Hematopoietic multipotent progenitor cell treated with erythropoietin and hydrocortisone succinate and interleukin-3 and kit ligand, for 6 days (in vitro differentiated cells): ENCODE measurements at regions not wholly inside any gene's neighbourhood (a gene's known extent, or its start where the extent isn't known, plus 50 kb on each side); places are given as distances from the start of the nearest gene placed in this dataset.

Experiments
- DNase-seq: peaks from one replicate; pipeline ENCODE4 v3.0.0-alpha.2; 2015

DNA sequence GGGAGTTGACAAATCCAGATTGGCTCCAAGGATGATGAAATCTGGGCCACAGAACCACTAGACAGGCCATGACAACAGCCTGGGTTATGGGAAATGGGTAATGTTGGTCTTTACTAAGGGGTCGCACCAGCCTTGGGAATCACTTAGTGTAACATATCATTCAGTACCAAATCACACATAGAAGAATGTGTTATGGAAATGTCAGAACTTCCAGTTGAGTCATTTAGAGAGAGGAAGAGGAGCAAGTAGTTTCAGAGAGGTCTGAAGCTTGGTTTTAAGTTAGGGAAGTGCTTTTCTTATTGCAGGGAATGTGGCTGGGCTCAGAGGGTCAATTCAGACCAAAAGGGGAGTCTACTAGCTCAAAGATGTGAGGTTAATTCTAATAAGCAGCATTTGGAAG lies 241.6 kb upstream of the ZPLD1 start:
- DNase-seq = no peak

DNA sequence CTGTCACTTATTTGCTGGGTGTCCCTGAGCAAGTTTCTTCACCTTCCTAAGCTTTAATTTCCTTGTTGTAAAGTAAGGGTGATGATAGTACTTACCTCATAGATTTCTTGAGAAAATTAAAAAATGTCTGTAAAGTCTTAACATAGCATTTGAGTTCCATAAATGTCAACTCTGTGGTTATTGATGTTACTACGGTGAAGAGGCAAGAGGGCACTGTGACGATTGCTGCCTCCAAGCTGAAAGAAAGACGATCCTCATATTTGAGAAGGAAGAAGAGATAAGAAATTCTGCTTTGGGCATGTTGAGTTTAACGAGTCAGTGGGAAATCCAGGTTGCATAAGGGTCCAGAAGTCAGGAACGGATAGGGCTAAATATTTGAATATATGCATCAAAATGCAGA lies 240.8 kb upstream of the ZPLD1 start:
- no peak for DNase-seq

DNA sequence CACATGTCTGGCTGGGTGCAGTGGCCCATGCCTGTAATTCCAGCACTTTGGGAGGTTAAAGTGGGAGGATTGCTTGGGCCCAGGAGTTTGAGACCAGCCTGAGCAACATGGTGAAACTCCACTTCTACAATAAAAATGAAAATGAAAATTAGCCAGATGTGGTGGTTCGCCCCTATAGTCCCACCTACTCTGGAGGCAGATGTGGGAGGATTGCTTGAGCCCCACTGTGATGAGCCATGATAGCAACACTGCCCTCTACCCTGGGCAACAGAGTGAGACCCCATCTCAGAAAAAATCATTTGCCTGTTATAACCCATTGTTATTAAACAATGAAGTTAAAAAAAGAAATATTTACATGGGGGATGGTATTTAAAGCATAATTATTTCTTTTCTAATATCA lies 240.1 kb upstream of the ZPLD1 start:
- no peak for DNase-seq

DNA sequence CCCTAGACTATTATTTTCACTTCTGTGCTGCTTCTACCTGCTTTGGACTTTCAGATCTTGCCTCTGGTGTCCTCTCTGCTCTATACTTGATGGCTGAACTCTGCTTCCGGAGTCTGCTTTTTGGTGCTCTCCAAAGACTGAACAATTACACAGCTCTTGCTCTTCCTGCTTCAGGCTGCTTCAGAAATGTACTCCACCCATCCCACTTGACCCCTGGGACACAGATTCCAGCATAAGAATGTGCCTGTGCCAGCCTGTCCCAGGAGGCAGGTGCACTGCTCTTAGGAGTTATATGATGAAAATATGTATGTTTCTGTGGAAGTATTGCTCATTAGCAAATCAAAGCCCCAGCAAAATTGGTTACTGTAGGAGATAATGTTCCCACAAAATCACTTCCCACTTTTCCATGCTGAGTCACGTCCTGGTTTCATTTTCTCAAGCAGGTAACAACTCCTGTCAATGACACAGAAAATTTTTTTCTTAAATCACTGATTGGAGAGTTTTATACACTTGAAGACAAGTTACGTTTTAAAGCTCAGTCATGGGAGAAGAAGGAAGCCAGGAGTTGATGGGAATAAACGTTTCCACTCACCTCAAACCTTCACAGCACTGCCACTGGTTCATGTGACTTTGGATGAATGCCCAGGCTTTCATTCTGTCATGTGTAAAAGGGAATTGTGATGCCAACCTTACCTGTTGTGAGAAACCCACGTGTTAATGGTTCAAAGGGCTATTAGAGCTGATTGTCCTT lies 239.4 kb upstream of the ZPLD1 start:
- DNase-seq = no peak

DNA sequence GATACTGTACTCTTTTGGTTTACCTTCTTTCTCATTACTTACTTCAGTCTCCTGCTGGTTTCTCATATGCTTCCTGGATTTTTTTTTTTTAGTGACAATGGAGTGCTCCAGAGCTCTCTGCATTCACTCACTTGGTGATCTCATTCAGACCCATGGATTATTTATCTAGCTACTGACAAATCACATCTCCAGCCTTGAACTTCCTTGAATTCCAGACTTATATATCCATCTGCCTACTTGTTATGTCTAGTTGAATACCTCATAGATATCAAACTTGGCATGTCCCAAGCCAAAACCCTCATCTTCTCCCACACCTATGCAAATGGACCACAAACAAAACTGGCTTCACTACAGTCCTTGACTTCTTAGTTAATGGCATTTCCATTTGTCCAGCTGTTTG lies 234.7 kb upstream of the ZPLD1 start:
- DNase-seq = no peak

DNA sequence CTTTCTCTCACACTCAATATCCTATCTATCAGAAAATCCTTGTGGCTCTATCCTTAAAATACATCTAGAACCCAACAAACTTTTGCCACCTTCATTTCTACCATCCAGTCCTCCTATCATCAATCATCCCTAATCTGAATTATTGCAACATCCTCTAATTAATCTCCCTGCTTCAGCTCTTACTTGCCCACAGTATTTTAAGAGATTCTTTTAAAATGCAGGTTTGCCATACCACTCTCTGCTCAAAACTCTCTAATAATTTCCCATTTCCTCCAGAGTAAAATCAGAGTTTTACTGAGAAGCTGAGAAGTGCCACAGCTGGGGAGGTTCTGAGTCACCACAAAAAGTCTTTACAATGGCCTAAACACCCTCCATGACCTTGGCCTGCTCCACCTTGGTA lies 234.3 kb upstream of the ZPLD1 start:
- no peak for DNase-seq

DNA sequence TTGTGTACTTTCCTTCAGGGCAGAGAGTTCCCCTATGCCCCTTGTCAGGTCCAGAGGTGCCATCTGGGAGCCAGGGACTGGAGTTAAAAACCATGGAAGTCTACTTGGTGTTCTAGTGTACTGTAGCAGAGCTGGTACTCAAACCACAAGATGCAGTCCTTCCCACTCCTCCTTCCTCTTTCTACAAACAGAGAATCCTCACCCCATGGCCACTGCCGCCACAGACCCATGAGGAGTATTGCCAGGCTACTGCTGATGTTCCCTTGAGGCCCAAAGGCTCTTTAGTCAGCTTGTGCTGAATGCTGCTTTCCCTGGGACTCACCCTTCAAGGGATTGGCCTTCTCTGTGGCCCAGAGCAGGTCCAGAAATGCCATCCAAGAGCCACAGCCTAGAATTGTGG lies 229.2 kb upstream of the ZPLD1 start:
- DNase-seq = no peak

DNA sequence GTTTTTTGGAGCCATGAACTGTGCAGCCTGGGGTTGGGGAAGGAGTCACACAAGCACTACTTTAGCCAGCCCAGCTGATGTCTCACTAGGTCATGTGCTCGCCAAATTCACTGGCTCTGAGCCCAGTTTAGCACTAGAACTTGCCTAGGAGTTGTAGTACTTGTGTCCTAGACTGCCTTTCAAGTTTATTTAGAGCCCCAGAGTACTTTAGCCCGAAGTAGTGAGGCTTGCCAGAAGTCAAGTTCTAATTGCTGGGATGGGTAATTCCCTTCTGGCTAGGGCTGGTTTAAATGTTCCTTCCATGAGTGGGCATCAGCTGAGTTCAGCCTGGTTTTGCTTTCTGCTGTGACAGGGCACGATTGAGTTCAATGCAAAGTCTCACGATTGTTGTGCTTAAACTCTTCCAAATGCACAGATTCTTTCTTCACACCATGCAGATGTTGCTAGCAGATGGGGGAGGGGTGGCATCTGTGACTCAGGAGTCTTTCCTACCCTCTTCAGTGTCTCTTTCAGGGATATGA lies 228.2 kb upstream of the ZPLD1 start:
- DNase-seq = peak; percentile 35

DNA sequence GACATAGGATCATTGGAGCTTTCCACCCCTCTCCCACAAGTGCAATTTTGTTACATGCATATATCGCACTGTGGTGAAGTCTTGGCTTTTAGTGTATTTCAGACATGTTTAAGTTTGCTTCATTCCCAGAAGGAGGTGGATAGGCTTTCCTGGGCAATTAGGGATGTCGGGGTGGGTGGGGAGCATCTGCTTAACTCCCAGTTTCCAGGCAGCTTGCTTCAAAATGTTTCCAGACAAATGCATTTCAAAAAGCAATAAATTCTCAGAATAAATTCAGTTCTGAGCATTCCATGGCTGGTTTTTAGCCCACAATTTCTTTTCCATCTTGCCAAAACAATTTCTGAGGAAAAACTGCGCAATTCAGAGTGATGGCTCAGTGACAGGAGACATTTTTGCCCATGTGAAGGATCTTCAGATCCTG lies 227.7 kb upstream of the ZPLD1 start:
- no peak for DNase-seq

DNA sequence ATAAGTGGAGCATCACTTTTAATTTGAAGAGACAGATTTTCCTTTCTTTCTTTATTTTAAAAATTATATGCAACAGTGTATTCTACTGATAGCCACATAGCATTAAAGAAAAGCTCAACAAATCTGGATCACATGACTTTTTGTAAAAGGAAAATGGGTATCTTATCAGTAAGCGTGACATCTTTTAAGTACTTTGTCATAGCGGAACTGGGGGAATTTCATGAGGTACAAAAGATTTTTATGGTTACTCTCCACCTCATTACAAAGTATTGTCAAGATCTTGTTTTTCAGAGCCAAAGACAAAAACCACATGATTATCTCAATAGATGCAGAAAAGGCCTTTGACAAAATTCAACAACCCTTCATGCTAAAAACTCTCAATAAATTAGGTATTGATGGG lies 219.6 kb upstream of the ZPLD1 start:
- no peak for DNase-seq

DNA sequence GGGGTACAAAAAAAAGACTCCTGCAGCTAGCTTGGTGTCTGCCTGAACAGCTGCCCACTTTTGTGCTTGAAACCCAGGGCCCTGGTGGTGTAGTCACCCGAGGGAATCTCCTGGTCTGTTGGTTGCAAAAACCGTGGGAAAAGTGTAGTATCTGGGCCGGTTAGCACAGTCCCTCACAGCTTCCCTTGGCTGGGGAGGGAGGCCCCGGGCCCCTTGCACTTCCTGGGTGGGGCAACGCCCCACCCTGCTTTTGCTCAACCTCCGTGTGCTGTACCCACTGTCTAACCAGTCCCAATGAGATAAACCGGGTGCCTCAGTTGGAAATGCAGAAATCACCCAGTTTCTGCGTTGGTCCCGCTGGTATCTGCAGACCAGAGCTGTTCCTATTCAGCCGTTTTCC lies 211.7 kb upstream of the ZPLD1 start:
- DNase-seq = peak; percentile 23

DNA sequence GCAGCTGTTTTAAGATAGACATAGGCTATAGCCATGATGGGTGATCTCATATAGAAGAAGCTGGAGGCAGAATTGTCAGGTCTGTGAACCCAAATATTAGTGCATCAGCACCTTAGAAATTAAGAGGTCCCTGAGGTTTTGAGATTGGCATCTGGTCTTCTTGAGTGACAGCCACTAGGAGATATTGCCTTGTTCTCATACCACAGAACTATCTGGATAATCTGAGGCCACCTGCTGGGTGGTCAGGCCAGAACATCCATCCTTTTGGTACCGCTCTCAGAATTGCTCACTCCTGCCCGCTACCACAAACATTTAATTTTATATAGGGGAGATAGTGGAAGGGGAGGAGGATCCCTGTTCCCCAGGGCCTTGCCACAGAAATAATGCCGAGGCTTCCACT lies 210.6 kb upstream of the ZPLD1 start:
- DNase-seq = peak; percentile 38

DNA sequence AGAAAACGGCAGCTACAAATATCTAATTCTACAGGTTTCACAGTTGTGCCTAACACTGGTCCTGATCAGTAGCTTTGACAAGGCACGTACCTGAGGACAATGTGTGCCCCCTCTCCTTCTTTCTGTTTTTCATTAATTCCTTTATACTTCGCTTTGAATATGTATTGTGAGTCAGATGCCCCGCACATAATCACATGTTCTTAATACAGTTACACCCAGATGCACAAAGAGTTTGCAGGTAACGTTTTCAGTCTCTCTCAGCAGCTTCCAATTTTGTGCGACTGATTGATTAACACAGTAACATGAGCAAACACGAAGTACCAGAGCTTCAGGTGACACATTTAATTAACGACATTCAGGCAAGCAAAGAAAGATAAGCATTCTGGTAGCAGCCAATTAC lies 209.8 kb upstream of the ZPLD1 start:
- no peak for DNase-seq

DNA sequence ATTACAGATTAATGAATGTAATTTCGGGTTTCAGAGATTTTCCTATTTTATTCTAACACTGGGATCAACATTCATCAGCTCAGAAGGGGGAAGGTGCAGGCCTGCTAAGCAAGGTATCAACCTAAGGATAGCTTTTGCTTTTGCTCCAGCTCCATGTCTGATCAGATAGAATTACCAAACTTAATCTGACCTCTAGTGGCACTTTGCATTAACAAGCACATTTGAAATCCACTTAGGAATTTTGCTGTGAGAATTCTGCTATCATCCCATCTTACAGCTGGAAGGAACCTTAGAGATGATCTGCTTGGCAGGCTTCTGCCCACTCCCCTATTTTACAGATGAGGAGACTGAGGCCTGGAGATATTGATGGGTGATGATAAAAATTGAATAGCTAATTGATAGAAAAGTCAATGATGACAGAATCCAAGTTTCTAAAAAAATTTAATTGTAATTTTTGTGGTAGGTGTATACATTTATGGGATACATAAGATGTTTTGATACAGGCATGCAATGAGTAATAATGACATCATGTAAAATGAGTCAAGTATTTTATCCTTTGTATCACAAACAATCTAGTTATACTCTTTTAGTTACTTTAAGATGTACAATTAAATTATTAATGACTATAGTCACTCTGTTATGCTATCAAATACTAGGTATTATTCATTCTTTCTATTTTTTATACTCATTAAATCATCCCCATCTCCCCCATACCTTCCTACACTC lies 209.2 kb upstream of the ZPLD1 start:
- DNase-seq = peak; percentile 71

DNA sequence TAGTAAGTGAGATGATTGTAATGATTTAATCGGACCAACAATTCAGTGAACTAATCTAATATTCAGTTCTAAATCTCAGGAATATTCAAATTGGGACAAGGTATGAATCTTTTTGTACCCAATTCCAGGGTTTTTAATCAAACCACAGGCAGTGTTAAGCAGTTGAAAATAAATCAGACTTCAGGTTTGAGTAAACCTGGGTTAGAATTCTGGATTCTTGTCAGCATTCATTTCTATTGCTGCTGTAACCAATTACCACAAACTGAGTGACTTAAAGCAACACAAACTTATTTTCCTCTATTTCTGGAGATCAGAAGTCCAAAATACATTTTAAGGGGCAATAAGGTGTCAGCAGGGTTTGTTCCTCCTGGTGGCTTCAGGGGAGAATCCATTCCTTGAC lies 208.4 kb upstream of the ZPLD1 start:
- no peak for DNase-seq

DNA sequence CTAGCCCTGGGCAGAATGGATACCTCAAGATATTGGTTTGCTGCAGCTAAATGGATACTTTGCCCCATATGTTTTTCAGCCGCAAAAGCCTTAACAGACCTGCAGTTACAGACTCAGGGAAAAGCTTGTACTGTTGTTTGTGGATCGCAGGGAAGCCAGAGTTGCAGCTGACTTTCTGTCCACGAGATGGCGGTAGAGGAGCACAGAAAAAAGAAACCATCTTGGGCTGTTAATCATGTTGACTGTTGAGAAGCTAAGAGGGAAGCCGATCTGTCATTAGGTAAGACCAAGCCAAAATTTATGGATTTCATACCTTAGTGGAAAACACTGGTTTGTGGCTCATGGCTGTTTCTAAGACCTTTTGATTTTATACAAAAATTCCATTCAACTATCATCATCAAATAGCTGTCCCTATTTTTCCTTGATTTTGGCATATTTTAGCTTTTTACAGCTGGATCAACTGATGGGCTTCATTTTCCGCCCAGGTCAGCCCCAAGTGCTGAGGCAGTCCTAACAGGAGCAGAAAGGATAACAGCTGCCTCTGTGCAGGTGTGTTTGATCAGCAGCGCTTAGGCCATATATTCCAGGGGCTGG lies 205.7 kb upstream of the ZPLD1 start:
- peak; percentile 87 for DNase-seq

DNA sequence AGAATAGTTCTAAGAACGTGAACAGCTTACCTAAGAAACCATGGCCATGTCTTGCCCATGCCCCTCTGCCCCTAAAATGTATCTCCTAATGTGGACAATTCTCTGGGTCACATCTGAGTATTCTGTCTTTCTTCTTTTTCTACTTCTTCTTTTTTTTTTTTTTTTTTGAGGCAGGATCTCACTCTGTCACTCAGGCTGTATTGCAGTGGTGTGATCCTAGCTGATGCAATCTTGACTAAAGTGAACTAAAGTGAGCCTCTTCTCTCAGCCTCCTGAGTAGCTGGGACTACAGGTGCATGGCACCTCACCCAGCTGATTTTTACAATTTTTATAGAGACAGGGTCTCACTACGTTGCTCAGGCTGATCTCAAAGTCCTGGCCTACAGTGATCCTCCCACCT lies 204.8 kb upstream of the ZPLD1 start:
- DNase-seq = peak; percentile 17

DNA sequence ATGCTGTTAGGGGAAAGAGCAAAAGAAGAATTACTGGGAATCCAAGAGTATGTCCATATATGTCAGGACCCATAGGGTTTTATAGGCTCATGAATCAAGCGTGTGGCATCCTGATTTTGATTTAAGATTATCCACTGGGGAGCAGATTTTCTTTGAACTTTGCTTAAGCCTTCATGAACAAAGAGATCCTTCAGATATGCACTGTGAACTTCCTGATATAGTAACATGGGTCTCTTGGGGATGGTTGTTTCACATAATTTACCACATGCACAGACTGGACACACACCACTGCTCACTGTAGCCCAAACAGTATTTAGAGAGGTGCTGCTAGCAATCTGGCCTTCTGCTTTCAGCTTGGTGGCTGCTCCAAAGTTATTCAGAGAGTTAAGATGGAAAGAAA lies 200.9 kb upstream of the ZPLD1 start:
- DNase-seq = no peak

DNA sequence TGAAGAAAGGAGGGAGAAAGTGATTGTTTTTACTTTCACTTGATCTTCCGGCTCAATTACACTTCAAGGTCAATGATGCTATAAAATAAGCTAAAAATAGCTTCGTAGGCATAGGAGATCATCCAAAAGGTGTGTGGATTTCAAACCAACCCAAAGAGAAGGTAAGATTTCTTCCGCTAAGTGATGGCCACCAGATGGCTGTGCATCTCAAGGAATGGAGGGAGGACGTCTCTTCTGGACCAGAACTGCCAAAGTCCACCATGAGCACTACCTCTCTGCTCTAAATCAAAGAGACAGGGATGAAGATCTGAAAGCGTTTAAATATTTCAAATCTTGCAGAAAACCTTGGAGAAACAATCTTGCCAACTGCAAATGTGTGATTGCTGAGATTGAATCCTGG lies 199.1 kb upstream of the ZPLD1 start:
- no peak for DNase-seq

DNA sequence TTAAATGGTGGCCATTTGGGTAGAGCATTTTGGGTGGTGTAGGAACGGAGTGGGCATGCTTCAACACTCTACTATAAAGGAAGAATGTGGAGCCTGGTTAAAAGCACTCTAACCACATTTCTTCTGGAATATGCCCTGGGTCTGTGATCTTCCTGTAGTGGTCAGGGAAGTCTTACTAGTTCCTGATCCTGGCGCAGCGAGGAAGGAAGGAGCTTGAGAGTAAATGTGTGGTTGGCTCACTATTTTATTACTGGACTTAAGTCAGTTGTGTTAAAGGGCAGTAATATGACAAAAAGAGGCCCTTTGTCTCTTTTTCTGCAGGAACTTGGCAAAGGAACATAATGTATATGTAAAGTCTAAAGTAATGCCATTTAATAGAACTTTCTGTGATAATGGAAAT lies 197.6 kb upstream of the ZPLD1 start:
- DNase-seq = no peak

DNA sequence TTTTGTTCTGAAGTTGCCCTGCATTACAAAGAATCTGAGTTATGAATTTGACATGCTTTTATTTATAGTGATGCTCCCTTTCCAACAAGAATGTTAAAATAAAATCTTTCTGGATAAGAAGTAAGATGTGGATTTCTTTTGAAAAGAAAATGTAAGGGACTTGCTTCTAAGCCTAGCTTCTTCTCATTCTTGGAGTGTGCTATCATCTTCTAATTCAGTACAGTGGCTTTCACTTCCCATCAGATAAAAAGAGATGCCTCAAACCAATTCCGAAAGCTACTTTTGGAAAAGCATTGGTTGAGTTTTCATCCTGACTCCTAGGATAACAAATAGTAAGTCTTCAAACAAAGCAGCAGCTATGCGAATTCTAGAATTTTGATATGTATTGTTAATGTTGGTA lies 197.0 kb upstream of the ZPLD1 start:
- DNase-seq = no peak

DNA sequence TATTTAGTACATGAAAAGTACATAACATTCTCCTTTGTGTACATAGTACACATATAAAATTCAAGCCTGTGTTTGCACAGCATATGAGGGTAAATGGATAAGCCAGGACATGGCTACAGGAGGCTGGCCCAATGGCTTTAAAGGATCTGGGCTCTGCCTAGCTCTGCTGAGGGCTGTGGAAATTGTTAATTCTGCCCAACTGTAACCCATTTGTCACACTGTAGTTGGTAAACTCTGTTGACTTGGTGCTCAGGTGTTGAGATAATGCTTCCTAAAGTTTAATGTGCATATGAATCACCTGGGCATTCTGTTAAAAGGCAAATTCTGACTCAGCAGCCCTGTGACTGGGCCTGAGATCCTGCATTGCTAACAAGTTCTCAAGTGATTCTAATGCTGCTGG lies 196.5 kb upstream of the ZPLD1 start:
- DNase-seq = no peak

DNA sequence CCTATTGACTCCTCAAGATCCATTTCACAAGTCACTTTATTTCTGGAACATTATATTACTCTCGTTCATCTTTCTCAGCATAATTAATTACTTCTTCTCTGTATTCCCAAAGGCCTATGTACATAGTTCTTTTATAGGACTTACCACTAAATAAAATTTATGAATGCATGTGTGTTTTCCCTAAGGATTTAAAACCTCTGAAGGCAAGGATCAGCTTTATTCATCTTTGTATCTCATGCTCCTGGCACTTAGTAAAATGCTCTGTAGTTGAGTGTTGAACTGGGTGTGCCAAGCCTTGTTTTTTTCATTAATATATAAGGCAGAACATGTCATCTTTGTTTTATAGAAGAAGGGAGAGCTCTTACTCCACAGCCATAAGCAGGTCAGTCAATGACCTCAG lies 194.1 kb upstream of the ZPLD1 start:
- DNase-seq = no peak
